Ishikawa (cell line): ENCODE measurements at regions not wholly inside any gene's neighbourhood (a gene's known extent, or its start where the extent isn't known, plus 50 kb on each side); places are given as distances from the start of the nearest gene placed in this dataset.

Source experiments
- EGR1 ChIP-seq: IDR thresholded peaks from 2 replicates; pipeline ENCODE4 v1.6.1; 2012
- RAD21 ChIP-seq: IDR thresholded peaks from 2 replicates; pipeline ENCODE4 v1.6.1; 2012; ENCODE audit warnings: low read depth
- TF ChIP-seq, protein P1 (sequence below): IDR thresholded peaks from 2 replicates; pipeline ENCODE4 v1.6.1; 2012; ENCODE audit warnings: low read depth, mild to moderate bottlenecking

DNA sequence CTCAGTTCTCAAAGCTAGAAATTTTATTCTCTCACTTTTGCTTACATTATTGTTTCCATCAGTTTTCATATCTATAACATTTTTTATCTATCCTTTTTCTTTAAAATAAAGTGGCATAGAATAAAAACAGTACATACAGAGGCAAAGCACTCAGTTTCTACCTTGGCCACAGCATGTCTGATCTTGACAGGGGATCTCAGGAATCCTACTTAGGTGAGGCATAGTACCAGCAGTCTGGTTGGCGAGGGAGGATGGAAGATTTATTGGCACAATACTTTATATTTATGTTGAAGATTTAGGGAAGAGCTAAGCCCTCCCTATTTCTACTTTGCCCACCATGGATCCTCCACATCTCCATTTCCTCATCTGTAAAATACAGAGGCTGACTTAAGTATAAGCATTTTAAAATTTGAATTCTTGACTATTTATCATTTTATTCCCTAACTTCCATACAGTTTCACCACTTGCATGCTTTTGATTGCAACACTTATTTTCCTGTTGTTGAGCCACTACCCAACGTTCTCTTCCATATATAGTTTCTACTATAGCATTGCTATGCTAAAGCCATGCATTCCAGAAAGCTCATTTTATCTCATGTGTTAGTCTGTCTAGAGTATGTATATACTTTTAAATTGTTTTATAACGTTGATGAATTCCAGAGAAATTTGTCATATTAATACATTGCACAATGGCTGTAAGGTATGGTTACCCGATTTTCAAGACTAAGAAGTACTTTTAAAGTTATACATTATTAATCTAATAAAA is 506.7 kb downstream of the KCTD12 start:
- TF ChIP-seq, protein P1, sequence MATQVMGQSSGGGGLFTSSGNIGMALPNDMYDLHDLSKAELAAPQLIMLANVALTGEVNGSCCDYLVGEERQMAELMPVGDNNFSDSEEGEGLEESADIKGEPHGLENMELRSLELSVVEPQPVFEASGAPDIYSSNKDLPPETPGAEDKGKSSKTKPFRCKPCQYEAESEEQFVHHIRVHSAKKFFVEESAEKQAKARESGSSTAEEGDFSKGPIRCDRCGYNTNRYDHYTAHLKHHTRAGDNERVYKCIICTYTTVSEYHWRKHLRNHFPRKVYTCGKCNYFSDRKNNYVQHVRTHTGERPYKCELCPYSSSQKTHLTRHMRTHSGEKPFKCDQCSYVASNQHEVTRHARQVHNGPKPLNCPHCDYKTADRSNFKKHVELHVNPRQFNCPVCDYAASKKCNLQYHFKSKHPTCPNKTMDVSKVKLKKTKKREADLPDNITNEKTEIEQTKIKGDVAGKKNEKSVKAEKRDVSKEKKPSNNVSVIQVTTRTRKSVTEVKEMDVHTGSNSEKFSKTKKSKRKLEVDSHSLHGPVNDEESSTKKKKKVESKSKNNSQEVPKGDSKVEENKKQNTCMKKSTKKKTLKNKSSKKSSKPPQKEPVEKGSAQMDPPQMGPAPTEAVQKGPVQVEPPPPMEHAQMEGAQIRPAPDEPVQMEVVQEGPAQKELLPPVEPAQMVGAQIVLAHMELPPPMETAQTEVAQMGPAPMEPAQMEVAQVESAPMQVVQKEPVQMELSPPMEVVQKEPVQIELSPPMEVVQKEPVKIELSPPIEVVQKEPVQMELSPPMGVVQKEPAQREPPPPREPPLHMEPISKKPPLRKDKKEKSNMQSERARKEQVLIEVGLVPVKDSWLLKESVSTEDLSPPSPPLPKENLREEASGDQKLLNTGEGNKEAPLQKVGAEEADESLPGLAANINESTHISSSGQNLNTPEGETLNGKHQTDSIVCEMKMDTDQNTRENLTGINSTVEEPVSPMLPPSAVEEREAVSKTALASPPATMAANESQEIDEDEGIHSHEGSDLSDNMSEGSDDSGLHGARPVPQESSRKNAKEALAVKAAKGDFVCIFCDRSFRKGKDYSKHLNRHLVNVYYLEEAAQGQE = no peak
- no peak for TF ChIP-seq EGR1
- no peak for TF ChIP-seq RAD21
